ENCODE measurements at regions not wholly inside any gene's neighbourhood (a gene's known extent, or its start where the extent isn't known, plus 50 kb on each side); places are given as distances from the start of the nearest gene placed in this dataset.

GRCh38 chr15:47477341-47477740, 240.0 kb upstream of the SEMA6D start:
- no peak for TF ChIP-seq CTCF (conservative IDR thresholded peaks at IDR 0.05; ENCODE audit: low read length)
- no peak for DNase-seq (ENCODE audit: low read depth)
- no peak overlapping the region for H3K4me3 ChIP-seq (ENCODE audit: low read length)

- DNase-seq (ENCODE audit: low read depth), result no peak
- no peak for TF ChIP-seq CTCF (conservative IDR thresholded peaks at IDR 0.05; ENCODE audit: low read length)
- no peak overlapping the region for H3K4me3 ChIP-seq (ENCODE audit: low read length)
Measured at GRCh38 chr15:47484059-47484458, 233.2 kb upstream of the SEMA6D start.

- no peak for TF ChIP-seq CTCF (conservative IDR thresholded peaks at IDR 0.05; ENCODE audit: low read length)
- H3K4me3 ChIP-seq (ENCODE audit: low read length), result no peak overlapping the region
- DNase-seq (ENCODE audit: low read depth), result no peak
Measured at GRCh38 chr15:47484997-47485396, 232.3 kb upstream of the SEMA6D start.

GRCh38 chr15:47485419-47485818, 231.9 kb upstream of the SEMA6D start:
- DNase-seq (ENCODE audit: low read depth), result no peak
- no peak for TF ChIP-seq CTCF (conservative IDR thresholded peaks at IDR 0.05; ENCODE audit: low read length)
- H3K4me3 ChIP-seq (ENCODE audit: low read length), result no peak overlapping the region

- H3K4me3 ChIP-seq (ENCODE audit: low read length), result no peak overlapping the region
- TF ChIP-seq CTCF (conservative IDR thresholded peaks at IDR 0.05; ENCODE audit: low read length), result no peak
- DNase-seq (ENCODE audit: low read depth), result no peak
Measured at GRCh38 chr15:47486040-47486439, 231.3 kb upstream of the SEMA6D start.

- no peak overlapping the region for H3K4me3 ChIP-seq (ENCODE audit: low read length)
- no peak for DNase-seq (ENCODE audit: low read depth)
- TF ChIP-seq CTCF (conservative IDR thresholded peaks at IDR 0.05; ENCODE audit: low read length), result no peak
Measured at GRCh38 chr15:47492195-47492594, 225.1 kb upstream of the SEMA6D start.

GRCh38 chr15:47493357-47494247, 223.7 kb upstream of the SEMA6D start:
- DNase-seq (ENCODE audit: low read depth), result no peak
- no peak for TF ChIP-seq CTCF (conservative IDR thresholded peaks at IDR 0.05; ENCODE audit: low read length)
- H3K4me3 ChIP-seq (ENCODE audit: low read length), result no peak overlapping the region
